HG02884 (cell line): ENCODE measurements at regions not wholly inside any gene's neighbourhood (a gene's known extent, or its start where the extent isn't known, plus 50 kb on each side); places are given as distances from the start of the nearest gene placed in this dataset.
"Not testable (repeated sequence)": the region's sequence is repeated elsewhere in the genome, so short reads cannot be mapped to it uniquely, and the experiment has no call there.

Experiments
- ATAC-seq: cut with Tn5 transposase; IDR thresholded peaks from one replicate; pipeline ENCODE4 v1.9.1; 2021; ENCODE audit warnings: mild to moderate bottlenecking, moderate library complexity; ENCODE audit not compliant: unreplicated experiment

- ATAC-seq, result peak; percentile 59
Observed at GRCh38 chr5:114953565-114953964, 216.1 kb downstream of the TRIM36 start.

GRCh38 chr5:114952876-114953275, 216.8 kb downstream of the TRIM36 start:
- ATAC-seq, result no peak

GRCh38 chr5:114949756-114950155, 220.0 kb downstream of the TRIM36 start:
- ATAC-seq, result no peak

GRCh38 chr5:114948986-114949621, 220.6 kb downstream of the TRIM36 start:
- ATAC-seq, result no peak

- no peak for ATAC-seq
Observed at GRCh38 chr5:114948363-114948762, 221.3 kb downstream of the TRIM36 start.

GRCh38 chr5:114940709-114941108, 229.0 kb downstream of the TRIM36 start:
- ATAC-seq, result no peak

GRCh38 chr5:114935490-114935889, 234.2 kb downstream of the TRIM36 start:
- no peak for ATAC-seq

GRCh38 chr5:114928644-114929462, 240.9 kb downstream of the TRIM36 start:
- ATAC-seq, result no peak

- ATAC-seq, result no peak
Observed at GRCh38 chr5:114924769-114925168, 244.9 kb downstream of the TRIM36 start.

- no peak for ATAC-seq
Observed at GRCh38 chr5:114912189-114912920, 257.4 kb downstream of the TRIM36 start.

GRCh38 chr5:114910727-114911126, 259.0 kb downstream of the TRIM36 start:
- ATAC-seq, result no peak

- no peak for ATAC-seq
Observed at GRCh38 chr5:114909424-114909823, 260.3 kb downstream of the TRIM36 start.

GRCh38 chr5:114903767-114904166, 265.9 kb downstream of the TRIM36 start:
- no peak for ATAC-seq

GRCh38 chr5:114898602-114899001, 271.1 kb downstream of the TRIM36 start:
- no peak for ATAC-seq

GRCh38 chr5:114883675-114884074, 286.0 kb downstream of the TRIM36 start:
- no peak for ATAC-seq

GRCh38 chr5:114859438-114859735, 310.3 kb downstream of the TRIM36 start:
- ATAC-seq, result no peak

GRCh38 chr5:114858665-114859437, 310.9 kb downstream of the TRIM36 start:
- no peak for ATAC-seq

- no peak for ATAC-seq
Observed at GRCh38 chr5:114857941-114858551, 311.7 kb downstream of the TRIM36 start.

GRCh38 chr5:114844711-114845110, 325.0 kb downstream of the TRIM36 start:
- not testable (repeated sequence) for ATAC-seq

GRCh38 chr5:114839360-114839759, 330.3 kb downstream of the TRIM36 start:
- ATAC-seq, result no peak

GRCh38 chr5:114838937-114839336, 330.8 kb downstream of the TRIM36 start:
- ATAC-seq, result no peak
